SK-N-SH (cell line): ENCODE measurements at regions not wholly inside any gene's neighbourhood (a gene's known extent, or its start where the extent isn't known, plus 50 kb on each side); places are given as distances from the start of the nearest gene placed in this dataset.

ENCODE experiments used
- CTCF ChIA-PET: fragments of 300-600, 350-600 bp; formaldehyde crosslinking; extraction: SDS; loops from one replicate; lab custom pipeline; 2021; lab: Yijun Ruan, JAX
- POLR2A ChIA-PET: fragments of 350-600 bp; sonication (Branson Sonifier 250); formaldehyde crosslinking; extraction: SDS; loops from one replicate; lab custom pipeline; 2020; ENCODE audit warnings: antibody characterized with exemption, inconsistent platforms; lab: Yijun Ruan, JAX
- DNase-seq: peaks from one replicate; pipeline ENCODE4 v3.0.0; 2012
- H2AFZ ChIP-seq: fragments of 200-600 bp; sonication (generic); 2 replicates; pipeline ENCODE4 v1.8.1; 2016; ENCODE audit warnings: antibody characterized with exemption, mild to moderate bottlenecking, low read depth
- H3F3A ChIP-seq: fragments of 200-600 bp; sonication (generic); replicated peaks from 2 replicates; pipeline ENCODE3; 2016; ENCODE audit warnings: antibody characterized with exemption, mild to moderate bottlenecking; ENCODE audit not compliant: insufficient read depth
- H3K27ac ChIP-seq, 2 experiments: fragments of 200-500 bp in 1 of 2; fragments of 200-600 bp in 1 of 2; sonication (Bioruptor generic) in 1 of 2; sonication (generic), shearing (Covaris generic) in 1 of 2; 2 replicates each; pipeline versions ENCODE4 v1.5.1 to v1.6.1; 2014 to 2016; ENCODE audit warnings: low read depth in 2 of 2, inconsistent platforms in 1 of 2, low read length in 1 of 2, mild to moderate bottlenecking in 1 of 2, mixed read lengths in 1 of 2
- H3K27me3 ChIP-seq: fragments of 200-600 bp; sonication (generic), shearing (Covaris generic); 2 replicates; pipeline ENCODE4 v1.6.1; 2016; ENCODE audit warnings: mixed run types; ENCODE audit not compliant: insufficient read depth
- H3K36me3 ChIP-seq, 2 experiments: fragments of 200-500 bp in 1 of 2; fragments of 200-600 bp in 1 of 2; sonication (Bioruptor generic) in 1 of 2; sonication (generic) in 1 of 2; replicated peaks in 1 of 2; 2 replicates each; pipeline versions ENCODE3 to v1.5.1; 2014 to 2016; ENCODE audit warnings: low read length in 1 of 2, mild to moderate bottlenecking in 1 of 2; ENCODE audit not compliant: insufficient read depth in 2 of 2, control insufficient read depth in 1 of 2
- H3K4me1 ChIP-seq, 2 experiments: fragments of 200-500 bp in 1 of 2; fragments of 200-600 bp in 1 of 2; sonication (Bioruptor generic) in 1 of 2; sonication (generic), shearing (Covaris generic) in 1 of 2; 2 replicates each; pipeline versions ENCODE4 v1.5.1 to v1.6.1; 2014 to 2016; ENCODE audit warnings: low read depth in 1 of 2, low read length in 1 of 2, mixed run types in 1 of 2; ENCODE audit not compliant: insufficient read depth in 2 of 2, control insufficient read depth in 1 of 2
- H3K4me2 ChIP-seq: fragments of 200-600 bp; sonication (generic), shearing (Covaris generic); 2 replicates; pipeline ENCODE4 v1.6.1; 2017; ENCODE audit warnings: mixed run types
- H3K4me3 ChIP-seq, 2 experiments: fragments of 200-500 bp in 1 of 2; fragments of 200-600 bp in 1 of 2; sonication (Bioruptor generic) in 1 of 2; sonication (generic), shearing (Covaris generic) in 1 of 2; 2 replicates each; pipeline versions ENCODE4 v1.5.1 to v1.8.1; 2014 to 2016; ENCODE audit warnings: low read depth in 2 of 2, inconsistent platforms in 1 of 2, low read length in 1 of 2, mild to moderate bottlenecking in 1 of 2, mixed read lengths in 1 of 2, moderate library complexity in 1 of 2
- H3K79me2 ChIP-seq: fragments of 200-600 bp; sonication (generic); 2 replicates; pipeline ENCODE4 v1.8.1; 2017; ENCODE audit warnings: mild to moderate bottlenecking; ENCODE audit not compliant: insufficient read depth
- H3K9ac ChIP-seq: fragments of 200-600 bp; sonication (generic); 2 replicates; pipeline ENCODE4 v1.6.1; 2017; ENCODE audit warnings: mixed run types
- H3K9me2 ChIP-seq: fragments of 200-600 bp; sonication (generic); 2 replicates; pipeline ENCODE4 v1.6.1; 2017; ENCODE audit warnings: mixed run types
- H3K9me3 ChIP-seq: fragments of 200-600 bp; sonication (generic); 2 replicates; pipeline ENCODE4 v1.6.1; 2017; ENCODE audit warnings: mixed run types, mild to moderate bottlenecking, moderate library complexity
- H4K20me1 ChIP-seq: fragments of 200-600 bp; sonication (generic); 2 replicates; pipeline ENCODE4 v1.6.1; 2017; ENCODE audit warnings: mild to moderate bottlenecking, mixed run types; ENCODE audit not compliant: insufficient read depth
- CHD2 ChIP-seq: fragments of 150-350 bp; IDR thresholded peaks from 2 replicates; pipeline ENCODE4 v1.6.1; 2018; ENCODE audit warnings: low read length; ENCODE audit not compliant: partially characterized antibody
- CTCF ChIP-seq: fragments of 200-600 bp; sonication (generic); IDR thresholded peaks from 2 replicates; pipeline ENCODE4 v1.6.1; 2017; ENCODE audit warnings: antibody characterized with exemption, mild to moderate bottlenecking, moderate library complexity
- ELF1 ChIP-seq: IDR thresholded peaks from 2 replicates; pipeline ENCODE4 v1.4.0; 2012
- EZH2phosphoT487 ChIP-seq: fragments of 200-600 bp; sonication (generic); IDR thresholded peaks from 2 replicates; pipeline ENCODE4 v1.6.1; 2017; ENCODE audit warnings: low read depth, mixed run types, mild to moderate bottlenecking, antibody characterized with exemption, moderate library complexity, borderline replicate concordance
- FOXJ3 ChIP-seq: sonication (generic); formaldehyde crosslinking; IDR thresholded peaks from 2 replicates; pipeline ENCODE4 v1.5.1; 2020; ENCODE audit warnings: mild to moderate bottlenecking, missing genetic modification reagents
- FOXM1 ChIP-seq: IDR thresholded peaks from 2 replicates; pipeline ENCODE4 v1.4.0; 2012; ENCODE audit warnings: low read depth, mild to moderate bottlenecking
- IRF3 ChIP-seq: fragments of 150-350 bp; IDR thresholded peaks from 2 replicates; pipeline ENCODE4 v1.6.1; 2016; ENCODE audit warnings: mild to moderate bottlenecking, low read depth, low read length
- MEF2A ChIP-seq: IDR thresholded peaks from 2 replicates; pipeline ENCODE4 v1.4.0; 2012; ENCODE audit warnings: low read depth, borderline replicate concordance
- NFIC ChIP-seq: IDR thresholded peaks from 2 replicates; pipeline ENCODE4 v1.4.0; 2012; ENCODE audit warnings: borderline replicate concordance
- NRF1 ChIP-seq: IDR thresholded peaks from 2 replicates; pipeline ENCODE4 v1.6.1; 2012; ENCODE audit warnings: low read depth, mild to moderate bottlenecking, low read length
- PBX3 ChIP-seq: IDR thresholded peaks from 2 replicates; pipeline ENCODE4; 2012
- POLR2AphosphoS5 ChIP-seq: IDR thresholded peaks from 2 replicates; pipeline ENCODE4 v1.6.1; 2012; ENCODE audit warnings: low read depth, low read length
- REST ChIP-seq: IDR thresholded peaks from 2 replicates; pipeline ENCODE4 v1.6.1; 2012; ENCODE audit warnings: mild to moderate bottlenecking, low read depth, low read length, moderate library complexity
- SMC3 ChIP-seq: IDR thresholded peaks from 2 replicates; pipeline ENCODE4 v1.6.1; 2012; ENCODE audit warnings: low read depth, low read length, improper control_type of control experiment
- TCF12 ChIP-seq: IDR thresholded peaks from 2 replicates; pipeline ENCODE4 v1.4.0; 2012
- TEAD4 ChIP-seq: IDR thresholded peaks from 2 replicates; pipeline ENCODE4 v1.4.0; 2012; ENCODE audit warnings: mild to moderate bottlenecking, borderline replicate concordance; ENCODE audit not compliant: insufficient read depth
- USF1 ChIP-seq: IDR thresholded peaks from 2 replicates; pipeline ENCODE4 v1.4.0; 2012; ENCODE audit warnings: low read depth, borderline replicate concordance
- YY1 ChIP-seq: IDR thresholded peaks from 2 replicates; pipeline ENCODE4 v1.4.0; 2012; ENCODE audit warnings: low read depth, mild to moderate bottlenecking
- WGBS: methylation state at CpG from one replicate; pipeline ENCODE4 v1.1.6; 2017; ENCODE audit warnings: low lambda C conversion rate; 5-methylcytosine and 5-hydroxymethylcytosine counted together
- TF ChIP-seq, protein P1 (sequence below): IDR thresholded peaks from 2 replicates; pipeline ENCODE4 v1.4.0; 2012; ENCODE audit warnings: low read depth

GRCh38 chr10:89916468-89917215 is 215.3 kb downstream of the KIF20B start:
- 0% methylated on average over 1 of the region's 1 CpG for WGBS
- no peaks in the 10 kb centered on the region for H3K36me3 ChIP-seq
- TF ChIP-seq TCF12 (no peak), MEF2A (no peak), IRF3 (no peak), CTCF (no peak), PBX3 (no peak), USF1 (no peak), EZH2phosphoT487 (no peak), ELF1 (no peak), SMC3 (no peak), NFIC (no peak), POLR2AphosphoS5 (no peak), NRF1 (no peak), FOXJ3 (no peak), FOXM1 (no peak), YY1 (no peak), TEAD4 (no peak), REST (no peak), CHD2 (no peak)
- TF ChIP-seq, protein P1, sequence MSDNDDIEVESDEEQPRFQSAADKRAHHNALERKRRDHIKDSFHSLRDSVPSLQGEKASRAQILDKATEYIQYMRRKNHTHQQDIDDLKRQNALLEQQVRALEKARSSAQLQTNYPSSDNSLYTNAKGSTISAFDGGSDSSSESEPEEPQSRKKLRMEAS: no peak
- TF ChIP-seq, all 33 proteins: peak for 0
- Histone ChIP-seq H3K27me3 (no peaks in the 10 kb centered on the region; the same call in 1 of the 2 replicates), H3K27ac (no peak overlapping the region), H4K20me1 (no peaks in the 10 kb centered on the region), H2AFZ (no peak overlapping the region), H3K4me2 (no peak overlapping the region), H3K9me3 (no peaks in the 10 kb centered on the region), H3K79me2 (no peaks in the 10 kb centered on the region), H3K9ac (no peak overlapping the region), H3F3A (no peaks in the 10 kb centered on the region), H3K4me1 (no peaks in the 10 kb centered on the region), H3K9me2 (no peaks in the 10 kb centered on the region), H3K4me3 (no peak overlapping the region)
- ChIA-PET CTCF (interaction anchor here (0.5 kb wide), 1 partner anchor 22 kb away, joined by 3 read pairs; no protein-coding TSS in a partner anchor), POLR2A (no interaction called here)
- DNase-seq: no peak
